SU-DHL-6 (cell line): ENCODE measurements at regions not wholly inside any gene's neighbourhood (a gene's known extent, or its start where the extent isn't known, plus 50 kb on each side); places are given as distances from the start of the nearest gene placed in this dataset.

ENCODE experiments used
- H2AFZ ChIP-seq: fragments of 200-600 bp; sonication (generic); 2 replicates; pipeline ENCODE4 v1.6.1; 2014; ENCODE audit warnings: low read depth, mild to moderate bottlenecking, moderate library complexity, mixed read lengths, antibody characterized with exemption, low read length; ENCODE audit not compliant: severe bottlenecking
- H3F3A ChIP-seq: fragments of 200-600 bp; shearing (Covaris generic); 2 replicates; pipeline ENCODE4 v1.6.0; 2016; ENCODE audit warnings: antibody characterized with exemption, mild to moderate bottlenecking; ENCODE audit not compliant: insufficient read depth
- H3K27ac ChIP-seq: fragments of 200-600 bp; sonication (generic); 2 replicates; pipeline ENCODE4 v1.5.1; 2016; ENCODE audit warnings: low read depth, mild to moderate bottlenecking, low read length, moderate library complexity, mixed read lengths
- H3K27me3 ChIP-seq: fragments of 200-600 bp; sonication (generic), shearing (Covaris generic); 2 replicates; pipeline ENCODE4 v1.6.0; 2014; ENCODE audit warnings: mild to moderate bottlenecking, low read length
- H3K36me3 ChIP-seq: fragments of 200-600 bp; sonication (generic); 2 replicates; pipeline ENCODE4 v1.6.1; 2014; ENCODE audit warnings: mild to moderate bottlenecking, low read length, mixed read lengths
- H3K4me2 ChIP-seq: fragments of 300-600, 200-600 bp; shearing (Covaris generic), sonication (generic); 2 replicates; pipeline ENCODE4 v1.6.0; 2014; ENCODE audit warnings: low read length, low read depth, mild to moderate bottlenecking; ENCODE audit not compliant: poor library complexity, severe bottlenecking
- H3K4me3 ChIP-seq: fragments of 200-600 bp; sonication (generic); 2 replicates; pipeline ENCODE4 v1.5.1; 2014; ENCODE audit warnings: antibody characterized with exemption, low read length, mild to moderate bottlenecking, mixed read lengths; ENCODE audit not compliant: insufficient read depth, poor library complexity, severe bottlenecking
- H3K79me2 ChIP-seq: fragments of 200-600 bp; sonication (generic); 2 replicates; pipeline ENCODE4 v1.6.1; 2014; ENCODE audit warnings: mild to moderate bottlenecking, low read length, moderate library complexity; ENCODE audit not compliant: insufficient read depth
- H3K9ac ChIP-seq: fragments of 200-600 bp; sonication (generic); 2 replicates; pipeline ENCODE4 v1.7.0; 2014; ENCODE audit warnings: mild to moderate bottlenecking, low read length
- H3K9me2 ChIP-seq: fragments of 200-600 bp; sonication (generic); replicated peaks from 2 replicates; pipeline ENCODE4 v1.6.1; 2014; ENCODE audit warnings: low read length; ENCODE audit not compliant: insufficient read depth
- H3K9me3 ChIP-seq: fragments of 200-600 bp; sonication (generic); 2 replicates; pipeline ENCODE4 v1.6.1; 2014; ENCODE audit warnings: low read length, mixed read lengths; ENCODE audit not compliant: insufficient read depth
- H4K20me1 ChIP-seq: fragments of 200-600 bp; sonication (generic); 2 replicates; pipeline ENCODE4 v1.6.1; 2014; ENCODE audit warnings: low read depth, mild to moderate bottlenecking, antibody characterized with exemption, low read length, moderate library complexity, mixed read lengths
- EZH2phosphoT487 ChIP-seq: fragments of 200-600 bp; sonication (generic), shearing (Covaris generic); conservative IDR thresholded peaks from 2 replicates; pipeline ENCODE4 v1.6.1; 2018; ENCODE audit warnings: mild to moderate bottlenecking, antibody characterized with exemption, low read length, moderate library complexity, mixed read lengths
- TF ChIP-seq, protein P1 (sequence below): fragments of 200-600 bp; sonication (generic); IDR thresholded peaks from one replicate; pipeline ENCODE4 v1.5.1; 2017; ENCODE audit warnings: antibody characterized with exemption, mild to moderate bottlenecking, low read length, moderate library complexity; ENCODE audit not compliant: insufficient read depth, poor library complexity, severe bottlenecking

GRCh38 chr18:73261243-73261642 lies 393.5 kb upstream of the NETO1 start:
- H4K20me1 ChIP-seq, result no peaks in the 10 kb centered on the region
- H3K4me3 ChIP-seq, result no peak overlapping the region
- no peaks in the 10 kb centered on the region for H3K9me2 ChIP-seq
- H3K27me3 ChIP-seq, result no peaks in the 10 kb centered on the region
- H3K4me2 ChIP-seq, result no peak overlapping the region
- no peaks in the 10 kb centered on the region for H3K79me2 ChIP-seq
- H3K36me3 ChIP-seq, result no peaks in the 10 kb centered on the region
- no peaks in the 10 kb centered on the region for H3F3A ChIP-seq
- TF ChIP-seq, protein P1, sequence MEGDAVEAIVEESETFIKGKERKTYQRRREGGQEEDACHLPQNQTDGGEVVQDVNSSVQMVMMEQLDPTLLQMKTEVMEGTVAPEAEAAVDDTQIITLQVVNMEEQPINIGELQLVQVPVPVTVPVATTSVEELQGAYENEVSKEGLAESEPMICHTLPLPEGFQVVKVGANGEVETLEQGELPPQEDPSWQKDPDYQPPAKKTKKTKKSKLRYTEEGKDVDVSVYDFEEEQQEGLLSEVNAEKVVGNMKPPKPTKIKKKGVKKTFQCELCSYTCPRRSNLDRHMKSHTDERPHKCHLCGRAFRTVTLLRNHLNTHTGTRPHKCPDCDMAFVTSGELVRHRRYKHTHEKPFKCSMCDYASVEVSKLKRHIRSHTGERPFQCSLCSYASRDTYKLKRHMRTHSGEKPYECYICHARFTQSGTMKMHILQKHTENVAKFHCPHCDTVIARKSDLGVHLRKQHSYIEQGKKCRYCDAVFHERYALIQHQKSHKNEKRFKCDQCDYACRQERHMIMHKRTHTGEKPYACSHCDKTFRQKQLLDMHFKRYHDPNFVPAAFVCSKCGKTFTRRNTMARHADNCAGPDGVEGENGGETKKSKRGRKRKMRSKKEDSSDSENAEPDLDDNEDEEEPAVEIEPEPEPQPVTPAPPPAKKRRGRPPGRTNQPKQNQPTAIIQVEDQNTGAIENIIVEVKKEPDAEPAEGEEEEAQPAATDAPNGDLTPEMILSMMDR, result no peak
- no peak for TF ChIP-seq EZH2phosphoT487
- H3K27ac ChIP-seq, result no peak overlapping the region
- H2AFZ ChIP-seq, result no peak overlapping the region
- H3K9ac ChIP-seq, result no peak overlapping the region
- no peaks in the 10 kb centered on the region for H3K9me3 ChIP-seq

DNA sequence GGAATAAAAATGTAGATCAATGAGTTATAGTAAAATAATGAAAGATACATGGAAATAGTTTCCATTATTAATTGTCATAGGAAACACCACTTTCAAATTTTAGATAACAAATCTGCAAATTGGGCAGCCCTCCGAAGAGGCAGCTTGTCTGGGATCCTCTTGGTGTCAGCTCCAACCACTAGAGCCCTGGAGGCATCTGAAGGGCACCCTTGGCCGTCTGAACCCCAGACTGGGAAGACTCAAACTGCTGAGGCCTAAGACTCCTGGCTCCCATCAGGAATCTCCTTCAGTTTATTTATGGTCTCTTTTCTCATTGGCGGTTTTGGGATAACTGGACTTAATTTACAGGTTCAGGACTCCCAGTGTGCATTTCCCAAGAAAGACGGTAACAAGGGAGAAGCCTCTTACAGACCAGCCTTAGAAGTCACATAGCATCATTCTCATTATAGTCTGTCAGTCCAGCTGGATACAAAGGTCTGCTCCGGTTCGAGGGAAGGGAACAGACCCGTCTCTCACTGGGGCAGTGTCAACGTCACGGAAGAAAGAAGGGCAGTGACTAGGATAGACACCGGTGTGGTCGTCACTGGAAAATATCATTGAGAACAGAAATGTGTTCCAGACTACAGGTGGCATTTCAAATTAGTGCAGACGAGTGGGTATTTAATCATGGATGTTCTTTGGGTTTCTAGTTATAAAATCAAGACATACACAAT lies 390.7 kb upstream of the NETO1 start:
- Histone ChIP-seq H3K9me3 (no peaks in the 10 kb centered on the region), H3K4me3 (no peak overlapping the region), H3K27me3 (no peaks in the 10 kb centered on the region), H3F3A (no peaks in the 10 kb centered on the region), H3K9ac (no peak overlapping the region), H3K27ac (no peak overlapping the region), H3K79me2 (no peaks in the 10 kb centered on the region), H3K4me2 (no peak overlapping the region), H2AFZ (no peak overlapping the region), H4K20me1 (no peaks in the 10 kb centered on the region), H3K36me3 (no peaks in the 10 kb centered on the region), H3K9me2 (no peaks in the 10 kb centered on the region)
- no peak for TF ChIP-seq EZH2phosphoT487
- TF ChIP-seq, protein P1, result no peak

DNA sequence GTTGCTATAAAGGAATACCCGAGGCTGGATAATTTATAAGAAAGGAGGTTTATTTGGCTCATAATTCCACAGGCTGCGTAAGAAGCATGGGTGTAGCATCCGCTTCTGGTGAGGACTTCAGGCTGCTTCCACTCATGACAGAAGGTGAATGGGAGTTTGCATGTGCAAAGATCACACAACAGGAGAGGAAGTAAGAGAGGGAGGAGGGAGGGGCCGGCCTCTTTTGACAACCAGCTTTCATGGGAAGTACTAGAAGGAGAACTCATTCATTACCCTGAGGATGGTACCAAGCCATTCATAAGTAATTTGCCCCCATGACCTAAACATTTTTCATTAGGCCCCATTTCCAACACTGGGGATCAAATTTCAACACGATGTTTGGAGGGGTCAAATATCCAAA lies 386.8 kb upstream of the NETO1 start:
- Histone ChIP-seq H3K4me2 (no peak overlapping the region), H3K27ac (no peak overlapping the region), H3K9me2 (no peaks in the 10 kb centered on the region), H3K36me3 (no peaks in the 10 kb centered on the region), H3K79me2 (no peaks in the 10 kb centered on the region), H2AFZ (no peak overlapping the region), H3K27me3 (no peaks in the 10 kb centered on the region), H3F3A (no peaks in the 10 kb centered on the region), H3K9ac (no peak overlapping the region), H3K9me3 (no peaks in the 10 kb centered on the region), H4K20me1 (no peaks in the 10 kb centered on the region), H3K4me3 (no peak overlapping the region)
- no peak for TF ChIP-seq EZH2phosphoT487
- TF ChIP-seq, protein P1, result no peak
